ENCODE measurements at regions not wholly inside any gene's neighbourhood (a gene's known extent, or its start where the extent isn't known, plus 50 kb on each side); places are given as distances from the start of the nearest gene placed in this dataset.

GRCh38 chr3:197446700-197447056 is 109.1 kb downstream of the BDH1 start:
- intact Hi-C loops (cut with micrococcal nuclease; ENCODE audit: unreplicated experiment) = no loop called here
- no peak for ATAC-seq
- CTCF ChIA-PET = no interaction called here

More at GRCh38 chr3:197446700-197447056, 109.1 kb downstream of the BDH1 start:
- Histone ChIP-seq H3K27me3 (replicated peaks in 1 of 2; ENCODE audit: control insufficient read depth in 2 of 2, insufficient read depth in 2 of 2, low read length in 1 of 2) (no peaks in the 10 kb centered on the region), H3K36me3 (ENCODE audit: control insufficient read depth in 2 of 2, insufficient read depth in 2 of 2, low read length in 1 of 2) (no peaks in the 10 kb centered on the region), H3K4me3 (no peak overlapping the region), H3K4me1 (ENCODE audit: control insufficient read depth, insufficient read depth, low read length) (no peaks in the 10 kb centered on the region), H3K9me3 (replicated peaks; ENCODE audit: control insufficient read depth, insufficient read depth, low read length) (no peaks in the 10 kb centered on the region), H3K4me2 (ENCODE audit: control insufficient read depth, insufficient read depth) (no peak overlapping the region), H3K79me2 (ENCODE audit: control insufficient read depth, insufficient read depth, low read length) (no peaks in the 10 kb centered on the region), H2AFZ (ENCODE audit: control insufficient read depth, low read depth, low read length) (no peak overlapping the region), H4K20me1 (ENCODE audit: control insufficient read depth, insufficient read depth) (no peaks in the 10 kb centered on the region), H3K27ac (ENCODE audit: control insufficient read depth, insufficient read depth) (no peak overlapping the region), H3K9ac (ENCODE audit: control insufficient read depth, insufficient read depth, low read length) (no peak overlapping the region)
- no TSS peak for BruUV-seq (replicated peaks)
- TF ChIP-seq CBFB (IDR thresholded peaks at IDR 0.05; ENCODE audit: low read depth) (no peak), NR2F1 (conservative IDR thresholded peaks at IDR 0.05) (no peak), RELB (IDR thresholded peaks at IDR 0.05; ENCODE audit: low read depth) (no peak), SMC3 (IDR thresholded peaks at IDR 0.05; ENCODE audit: borderline replicate concordance, low read length) (no peak), CEBPZ (IDR thresholded peaks at IDR 0.05; ENCODE audit: low read depth, low read length) (no peak), ATF3 (IDR thresholded peaks at IDR 0.05; ENCODE audit: borderline replicate concordance, extremely low read depth, low read depth, low read length) (no peak)
- WGBS (ENCODE audit: insufficient coverage, insufficient replicate concordance, low lambda C conversion rate, missing lambda C conversion rate) = 77% methylated on average over 9 of the region's 9 CpGs
- FAIRE-seq (no peak), DNase-seq (ENCODE audit: low read depth, low spot score) (no peak)
- ChIA-PET RAD21 (ENCODE audit: unreplicated experiment) (no interaction called here), POLR2A (no interaction called here), SMC1A (ENCODE audit: uncharacterized antibody, unreplicated experiment) (no interaction called here)
- in situ Hi-C loops (cut with MboI) = no loop called here

Measured in GM12878 (cell line).